ENCODE measurements at regions not wholly inside any gene's neighbourhood (a gene's known extent, or its start where the extent isn't known, plus 50 kb on each side); places are given as distances from the start of the nearest gene placed in this dataset.
"Not testable (repeated sequence)": the region's sequence is repeated elsewhere in the genome, so short reads cannot be mapped to it uniquely, and the experiment has no call there.

DNA sequence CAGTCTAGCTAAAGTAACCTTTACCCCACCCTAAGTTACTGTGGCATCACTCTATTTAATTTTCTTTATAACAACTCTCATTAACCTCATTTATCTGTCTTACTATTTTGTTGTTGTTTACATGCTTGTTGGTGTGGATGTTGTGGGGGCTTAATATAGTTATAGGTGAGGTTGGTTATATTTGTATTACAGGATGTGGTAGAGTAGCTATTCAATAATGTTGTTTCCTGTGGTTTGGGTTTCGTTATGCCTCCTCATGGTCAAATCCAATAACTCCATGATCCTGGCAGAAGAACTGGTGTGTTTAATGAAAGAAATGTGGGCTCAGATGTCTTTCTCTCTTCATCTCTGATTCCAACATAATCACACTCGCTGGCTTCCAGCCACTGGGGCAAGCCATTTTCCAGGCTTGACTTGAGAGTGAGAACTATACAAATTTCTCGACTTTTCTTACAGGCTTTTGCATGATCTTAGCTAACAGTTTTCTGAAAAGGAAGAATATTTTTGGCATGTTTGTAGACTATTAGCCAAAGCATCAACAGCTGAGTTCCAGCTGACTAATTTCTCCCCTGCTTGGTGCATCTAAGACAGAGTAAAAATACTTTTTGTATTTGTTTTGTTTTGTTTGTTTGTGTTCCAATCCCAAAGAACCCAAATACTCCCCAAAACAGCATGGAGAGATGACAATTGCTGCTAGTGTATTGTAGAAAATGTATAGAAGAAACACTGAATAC lies 303.7 kb upstream of the PAPPA start:
- no peak for DNase-seq (ENCODE audit: low spot score)
- no peaks in the 10 kb centered on the region for H3K36me3 ChIP-seq
- WGBS = 73% methylated on average over 3 of the region's 3 CpGs
- H3K4me3 ChIP-seq = no peak overlapping the region
- H3K27me3 ChIP-seq (replicated peaks; ENCODE audit: insufficient read depth) = no peaks in the 10 kb centered on the region
- no peak overlapping the region for H3K27ac ChIP-seq
- no peak for TF ChIP-seq POLR2A (IDR thresholded peaks at IDR 0.05)
- TF ChIP-seq, protein P1, sequence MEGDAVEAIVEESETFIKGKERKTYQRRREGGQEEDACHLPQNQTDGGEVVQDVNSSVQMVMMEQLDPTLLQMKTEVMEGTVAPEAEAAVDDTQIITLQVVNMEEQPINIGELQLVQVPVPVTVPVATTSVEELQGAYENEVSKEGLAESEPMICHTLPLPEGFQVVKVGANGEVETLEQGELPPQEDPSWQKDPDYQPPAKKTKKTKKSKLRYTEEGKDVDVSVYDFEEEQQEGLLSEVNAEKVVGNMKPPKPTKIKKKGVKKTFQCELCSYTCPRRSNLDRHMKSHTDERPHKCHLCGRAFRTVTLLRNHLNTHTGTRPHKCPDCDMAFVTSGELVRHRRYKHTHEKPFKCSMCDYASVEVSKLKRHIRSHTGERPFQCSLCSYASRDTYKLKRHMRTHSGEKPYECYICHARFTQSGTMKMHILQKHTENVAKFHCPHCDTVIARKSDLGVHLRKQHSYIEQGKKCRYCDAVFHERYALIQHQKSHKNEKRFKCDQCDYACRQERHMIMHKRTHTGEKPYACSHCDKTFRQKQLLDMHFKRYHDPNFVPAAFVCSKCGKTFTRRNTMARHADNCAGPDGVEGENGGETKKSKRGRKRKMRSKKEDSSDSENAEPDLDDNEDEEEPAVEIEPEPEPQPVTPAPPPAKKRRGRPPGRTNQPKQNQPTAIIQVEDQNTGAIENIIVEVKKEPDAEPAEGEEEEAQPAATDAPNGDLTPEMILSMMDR (IDR thresholded peaks at IDR 0.05) = no peak
- TF ChIP-seq POLR2AphosphoS5 (IDR thresholded peaks at IDR 0.05) = no peak
- intact Hi-C loops (cut with DNase I) = no loop called here
- H3K9me3 ChIP-seq = no peaks in the 10 kb centered on the region
- no peaks in the 10 kb centered on the region for H3K4me1 ChIP-seq (replicated peaks)

DNA sequence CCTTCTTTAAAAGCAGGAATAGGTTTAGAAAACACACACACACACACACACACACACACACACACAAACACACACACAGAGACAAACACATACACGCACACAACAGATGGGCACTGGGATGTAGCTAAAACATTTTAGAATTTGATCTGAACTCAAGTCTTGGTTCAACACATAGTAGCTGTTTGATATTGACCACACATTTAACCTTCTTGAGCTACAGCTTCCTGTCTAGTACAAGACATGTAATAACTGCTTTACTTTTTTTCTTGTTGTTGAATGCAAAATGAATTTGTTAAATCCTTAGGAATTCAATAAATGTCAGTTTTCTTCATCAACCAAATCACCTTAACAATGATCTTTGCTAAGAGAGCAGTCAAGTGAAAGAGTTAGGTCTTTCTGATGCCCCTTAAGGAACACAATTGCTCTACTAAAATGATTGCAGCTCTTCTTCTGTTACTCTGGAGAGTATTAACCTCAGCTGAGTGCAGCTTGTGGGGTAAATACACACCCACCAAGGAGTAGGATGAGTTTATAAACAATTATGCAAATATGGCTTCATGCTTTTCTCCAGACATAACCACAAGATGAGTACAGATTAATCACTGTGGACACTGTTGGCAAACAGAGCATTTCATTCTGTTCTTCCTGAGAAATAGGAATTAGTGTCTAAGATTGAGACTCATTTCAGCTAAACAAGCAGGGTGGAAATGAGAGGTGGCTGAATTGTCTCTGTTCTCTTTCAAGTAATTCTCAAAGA lies 302.9 kb upstream of the PAPPA start:
- intact Hi-C loops (cut with DNase I) = no loop called here
- H3K4me3 ChIP-seq = no peak overlapping the region
- WGBS = 29% methylated on average over 1 of the region's 1 CpG
- DNase-seq (ENCODE audit: low spot score) = no peak
- no peaks in the 10 kb centered on the region for H3K36me3 ChIP-seq
- no peaks in the 10 kb centered on the region for H3K4me1 ChIP-seq (replicated peaks)
- TF ChIP-seq POLR2A (IDR thresholded peaks at IDR 0.05) (no peak), POLR2AphosphoS5 (IDR thresholded peaks at IDR 0.05) (no peak)
- TF ChIP-seq, protein P1 (IDR thresholded peaks at IDR 0.05) = no peak
- no peaks in the 10 kb centered on the region for H3K27me3 ChIP-seq (replicated peaks; ENCODE audit: insufficient read depth)
- no peak overlapping the region for H3K27ac ChIP-seq
- no peaks in the 10 kb centered on the region for H3K9me3 ChIP-seq

DNA sequence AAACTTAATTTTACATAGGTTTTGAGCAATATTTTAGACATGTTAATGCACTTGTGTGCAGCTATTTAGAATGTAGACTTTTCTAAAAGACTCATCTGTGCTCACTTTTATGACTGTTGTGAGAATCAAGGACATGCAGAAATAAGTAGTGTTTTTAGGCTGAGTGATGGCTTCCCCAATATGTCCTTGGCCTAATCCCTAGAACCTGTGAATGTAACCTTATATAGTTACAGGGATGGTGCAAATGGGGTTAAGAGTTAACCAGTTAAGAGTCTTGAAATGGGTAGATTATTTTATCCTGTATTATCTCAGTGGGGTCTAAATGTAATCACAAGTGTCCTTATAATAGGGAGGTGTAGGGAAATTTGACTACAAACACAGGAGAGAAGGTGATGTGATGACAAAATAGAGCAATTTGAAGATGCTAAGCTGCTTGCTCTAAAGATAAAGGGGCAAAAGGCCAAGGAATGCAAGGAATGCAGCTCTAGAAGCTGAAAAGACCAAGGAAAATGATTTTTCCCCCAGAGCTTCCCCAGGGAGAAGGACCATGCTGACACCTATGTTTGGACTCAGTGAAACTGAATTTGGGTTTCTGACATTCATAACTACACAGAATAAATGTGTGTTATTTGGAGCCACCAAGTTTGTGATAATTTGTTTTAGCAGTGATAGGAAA lies 298.0 kb upstream of the PAPPA start:
- no peak for TF ChIP-seq POLR2A (IDR thresholded peaks at IDR 0.05)
- TF ChIP-seq, protein P1 (IDR thresholded peaks at IDR 0.05) = no peak
- TF ChIP-seq POLR2AphosphoS5 (IDR thresholded peaks at IDR 0.05) = no peak
- intact Hi-C loops (cut with DNase I) = no loop called here
- no peaks in the 10 kb centered on the region for H3K4me1 ChIP-seq (replicated peaks)
- H3K4me3 ChIP-seq = no peak overlapping the region
- no peaks in the 10 kb centered on the region for H3K27me3 ChIP-seq (replicated peaks; ENCODE audit: insufficient read depth)
- no peak for DNase-seq (ENCODE audit: low spot score)
- no peaks in the 10 kb centered on the region for H3K36me3 ChIP-seq
- no peak overlapping the region for H3K27ac ChIP-seq
- H3K9me3 ChIP-seq = no peaks in the 10 kb centered on the region

DNA sequence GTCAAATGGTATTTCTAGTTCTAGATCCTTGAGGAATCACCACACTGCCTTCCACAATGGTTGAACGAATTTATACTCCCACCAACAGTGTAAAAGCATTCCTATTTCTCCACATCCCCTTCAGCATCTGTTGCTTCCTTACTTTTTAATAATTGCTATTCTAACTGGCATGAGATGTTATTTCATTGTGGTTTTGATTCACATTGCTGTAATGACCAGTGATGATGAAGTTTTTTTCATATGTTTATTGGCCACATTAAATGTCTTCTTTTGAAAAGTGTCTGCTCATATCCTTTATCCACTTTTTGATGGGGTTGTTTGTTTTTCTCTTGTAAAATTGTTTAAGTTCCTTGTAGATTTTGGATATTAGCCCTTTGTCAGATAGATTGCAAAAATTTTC lies 295.2 kb upstream of the PAPPA start:
- H3K27ac ChIP-seq; intact Hi-C loops (cut with DNase I); H3K4me3 ChIP-seq; H3K27me3 ChIP-seq (replicated peaks; ENCODE audit: insufficient read depth); H3K36me3 ChIP-seq; DNase-seq (ENCODE audit: low spot score); H3K4me1 ChIP-seq (replicated peaks); H3K9me3 ChIP-seq: not testable (repeated sequence)
- WGBS = 48% methylated on average over 1 of the region's 1 CpG

DNA sequence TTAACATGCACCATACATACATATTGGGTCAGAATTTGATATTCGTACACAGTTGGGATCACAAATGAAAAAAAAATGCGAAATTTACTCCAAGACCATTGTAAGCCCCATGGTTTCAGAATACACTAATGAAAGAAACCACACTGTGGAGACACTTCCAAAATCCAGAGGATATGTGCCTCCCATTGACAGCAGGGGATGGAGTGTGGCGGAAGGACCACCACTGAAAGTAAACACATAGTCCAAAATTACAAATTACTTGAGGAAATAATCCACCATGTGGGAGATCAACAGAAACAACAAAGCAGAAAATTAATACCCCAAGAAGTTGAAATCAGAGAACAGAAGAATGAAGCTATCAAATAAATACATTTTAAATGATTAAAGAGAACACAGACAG lies 291.6 kb upstream of the PAPPA start:
- Histone ChIP-seq H3K27ac (no peak overlapping the region), H3K36me3 (no peaks in the 10 kb centered on the region), H3K4me1 (replicated peaks) (no peaks in the 10 kb centered on the region), H3K9me3 (no peaks in the 10 kb centered on the region), H3K4me3 (no peak overlapping the region), H3K27me3 (replicated peaks; ENCODE audit: insufficient read depth) (no peaks in the 10 kb centered on the region)
- TF ChIP-seq POLR2A (IDR thresholded peaks at IDR 0.05) = no peak
- TF ChIP-seq POLR2AphosphoS5 (IDR thresholded peaks at IDR 0.05) = no peak
- TF ChIP-seq, protein P1 (IDR thresholded peaks at IDR 0.05) = no peak
- intact Hi-C loops (cut with DNase I) = no loop called here
- no peak for DNase-seq (ENCODE audit: low spot score)
- WGBS = 89% methylated on average over 3 of the region's 3 CpGs

Measured in prostate gland (tissue), 2 donors.